Mesenchymal stem cell (in vitro differentiated cells and primary cell): ENCODE measurements at regions not wholly inside any gene's neighbourhood (a gene's known extent, or its start where the extent isn't known, plus 50 kb on each side); places are given as distances from the start of the nearest gene placed in this dataset.

Experiments
- DNase-seq: peaks from one replicate; pipeline ENCODE4 v3.0.0-alpha.2; 2013
- H2AFZ ChIP-seq: one replicate; pipeline ENCODE4 v1.6.1; 2013; ENCODE audit warnings: low read depth, mild to moderate bottlenecking, control low read depth, inconsistent platforms, low read length, moderate library complexity
- H2AK5ac ChIP-seq: 2 replicates; pipeline ENCODE4 v1.6.1; 2013; ENCODE audit warnings: low read length, moderate library complexity, mild to moderate bottlenecking, inconsistent platforms; ENCODE audit not compliant: severe bottlenecking
- H2BK120ac ChIP-seq: one replicate; pipeline ENCODE4 v1.6.1; 2013; ENCODE audit warnings: low read depth, mild to moderate bottlenecking, inconsistent platforms, low read length, moderate library complexity
- H2BK12ac ChIP-seq, 2 experiments: one replicate each; pipeline ENCODE4 v1.6.1; 2013; ENCODE audit warnings: inconsistent platforms in 2 of 2, low read length in 2 of 2, mild to moderate bottlenecking in 2 of 2, moderate library complexity in 2 of 2, control low read depth in 1 of 2
- H2BK15ac ChIP-seq: one replicate; pipeline ENCODE4 v1.6.1; 2013; ENCODE audit warnings: mild to moderate bottlenecking, low read depth, inconsistent platforms; ENCODE audit not compliant: poor library complexity, severe bottlenecking
- H2BK5ac ChIP-seq: 2 replicates; pipeline ENCODE4 v1.6.1; 2013; ENCODE audit warnings: low read depth, mild to moderate bottlenecking, low read length, control low read depth, inconsistent platforms; ENCODE audit not compliant: poor library complexity, severe bottlenecking
- H3K14ac ChIP-seq, 2 experiments: one replicate each; pipeline ENCODE4 v1.6.1; 2013; ENCODE audit warnings: inconsistent platforms in 2 of 2, low read length in 2 of 2, control low read depth in 1 of 2, mild to moderate bottlenecking in 1 of 2, moderate library complexity in 1 of 2
- H3K18ac ChIP-seq, 2 experiments: one replicate each; pipeline ENCODE4 v1.6.1; 2013; ENCODE audit warnings: inconsistent platforms in 2 of 2, low read length in 2 of 2, control low read depth in 1 of 2, low read depth in 1 of 2, mild to moderate bottlenecking in 1 of 2
- H3K23ac ChIP-seq, 2 experiments: one replicate each; pipeline ENCODE4 v1.6.1; 2013; ENCODE audit warnings: inconsistent platforms in 2 of 2, low read length in 2 of 2, mild to moderate bottlenecking in 2 of 2, moderate library complexity in 2 of 2, control low read depth in 1 of 2
- H3K27ac ChIP-seq: 2 replicates; pipeline ENCODE4 v1.5.1; 2013; ENCODE audit warnings: mild to moderate bottlenecking, moderate library complexity, low read length, control low read depth, inconsistent platforms; ENCODE audit not compliant: poor library complexity, severe bottlenecking
- H3K27me3 ChIP-seq, 2 experiments: 2 replicates each; pipeline versions ENCODE4 v1.6.1 to v1.7.0; 2013; ENCODE audit warnings: low read length in 2 of 2, mild to moderate bottlenecking in 2 of 2, moderate library complexity in 2 of 2, control low read depth in 1 of 2, inconsistent platforms in 1 of 2; ENCODE audit not compliant: control insufficient read depth in 1 of 2, insufficient read depth in 1 of 2
- H3K36me3 ChIP-seq, 2 experiments: 2 replicates each; pipeline versions ENCODE4 v1.6.1 to v1.7.0; 2013; ENCODE audit warnings: low read length in 2 of 2, control low read depth in 1 of 2, inconsistent platforms in 1 of 2, low read depth in 1 of 2, mild to moderate bottlenecking in 1 of 2; ENCODE audit not compliant: insufficient read depth in 2 of 2, control insufficient read depth in 1 of 2
- H3K4ac ChIP-seq, 2 experiments: one replicate each; pipeline ENCODE4 v1.6.1; 2013; ENCODE audit warnings: inconsistent platforms in 2 of 2, low read length in 2 of 2, mild to moderate bottlenecking in 2 of 2, moderate library complexity in 2 of 2, control low read depth in 1 of 2, low read depth in 1 of 2
- H3K4me1 ChIP-seq: 2 replicates; pipeline ENCODE4 v1.6.1; 2013; ENCODE audit warnings: low read depth, low read length, control low read depth; ENCODE audit not compliant: control insufficient read depth, insufficient read depth
- H3K4me2 ChIP-seq: 2 replicates; pipeline ENCODE4 v1.6.1; 2013; ENCODE audit warnings: low read length, mild to moderate bottlenecking, inconsistent platforms; ENCODE audit not compliant: poor library complexity, severe bottlenecking
- H3K4me3 ChIP-seq, 2 experiments: 2 replicates each; pipeline versions ENCODE4 v1.5.1 to v1.7.0; 2013; ENCODE audit warnings: low read length in 2 of 2, mild to moderate bottlenecking in 2 of 2, control low read depth in 1 of 2, low read depth in 1 of 2; ENCODE audit not compliant: insufficient read depth in 1 of 2
- H3K79me1 ChIP-seq: replicated peaks from 2 replicates; pipeline ENCODE4 v1.6.1; 2013; ENCODE audit warnings: mild to moderate bottlenecking, control low read depth, low read length, inconsistent platforms; ENCODE audit not compliant: poor library complexity, severe bottlenecking
- H3K9ac ChIP-seq: 2 replicates; pipeline ENCODE4 v1.7.0; 2013; ENCODE audit warnings: mild to moderate bottlenecking, low read length, moderate library complexity
- H3K9me3 ChIP-seq: 2 replicates; pipeline ENCODE4 v1.7.0; 2013; ENCODE audit warnings: mild to moderate bottlenecking, low read length; ENCODE audit not compliant: control insufficient read depth
- H4K8ac ChIP-seq: one replicate; pipeline ENCODE4 v1.6.1; 2013; ENCODE audit warnings: inconsistent platforms, mild to moderate bottlenecking, low read length, moderate library complexity
- H4K91ac ChIP-seq: one replicate; pipeline ENCODE4 v1.6.1; 2013; ENCODE audit warnings: mild to moderate bottlenecking, low read length, inconsistent platforms
- WGBS: methylation state at CpG from one replicate; pipeline ENCODE4 v1.1.7; 2013; ENCODE audit warnings: mixed read lengths; 5-methylcytosine and 5-hydroxymethylcytosine counted together

DNA sequence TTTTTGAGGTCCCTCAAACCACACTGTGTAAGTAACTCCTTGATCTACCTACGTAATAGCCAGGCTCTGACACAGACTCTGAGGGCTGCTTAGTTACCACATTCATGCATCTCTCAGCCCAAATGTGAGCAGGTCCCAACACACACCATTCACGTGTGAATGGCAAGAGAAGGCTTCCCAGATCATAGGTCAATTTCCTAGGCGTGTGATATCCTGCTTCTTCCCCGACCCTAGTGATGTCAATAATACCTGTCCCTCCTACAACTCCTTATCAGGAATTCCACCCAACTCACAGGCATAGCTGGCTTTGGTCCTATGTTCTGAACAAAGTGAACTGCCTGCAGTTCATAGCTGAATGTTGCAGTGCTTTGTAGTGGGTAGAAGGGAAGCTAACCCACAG, 334.5 kb downstream of the RFC3 start:
- DNase-seq: no peak
- H3K4me3 ChIP-seq: no peak overlapping the region
- no peak overlapping the region for H2AFZ ChIP-seq
- no peak overlapping the region for H2BK5ac ChIP-seq
- 91% methylated on average over 4 of the region's 4 CpGs for WGBS
- H3K36me3 ChIP-seq: no peaks in the 10 kb centered on the region
- no peak overlapping the region for H3K23ac ChIP-seq
- peaks cover 0 to 8% of the 10 kb centered on the region in 2 experiments for H3K27me3 ChIP-seq
- no peak overlapping the region for H3K14ac ChIP-seq
- H4K91ac ChIP-seq: no peak overlapping the region
- H3K4ac ChIP-seq: no peak overlapping the region
- no peak overlapping the region for H3K4me2 ChIP-seq
- peak overlapping the region; percentile 23 for H2BK120ac ChIP-seq
- no peak overlapping the region for H4K8ac ChIP-seq
- H3K9ac ChIP-seq: no peak overlapping the region
- no peak overlapping the region for H3K18ac ChIP-seq
- peaks cover 4% of the 10 kb centered on the region for H3K4me1 ChIP-seq
- no peak overlapping the region for H2BK15ac ChIP-seq
- no peak overlapping the region for H3K27ac ChIP-seq
- H2BK12ac ChIP-seq: peak overlapping the region in 1 of 2 experiments; percentile 10
- H3K9me3 ChIP-seq: no peaks in the 10 kb centered on the region
- H3K79me1 ChIP-seq: no peaks in the 10 kb centered on the region
- no peak overlapping the region for H2AK5ac ChIP-seq

DNA sequence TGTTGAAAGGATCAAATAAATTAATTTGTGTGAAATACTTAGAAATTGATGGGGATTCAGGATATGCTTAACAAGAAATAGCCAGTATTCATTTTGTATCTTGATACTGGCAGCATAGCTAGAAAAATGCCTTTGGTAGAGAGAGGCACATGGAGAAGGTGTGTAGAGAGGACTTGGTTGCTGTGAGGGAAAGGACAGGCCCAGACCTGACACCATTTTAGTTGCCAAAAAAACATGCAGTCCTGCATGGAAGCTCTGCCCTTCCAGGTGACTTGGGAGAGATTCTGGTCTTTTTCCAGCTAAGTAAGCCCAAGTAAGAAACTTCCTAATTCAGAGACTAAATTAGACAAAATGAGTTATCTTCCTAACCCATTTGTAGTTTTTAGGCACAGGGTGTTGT, 335.0 kb downstream of the RFC3 start:
- Histone ChIP-seq H3K36me3 (no peaks in the 10 kb centered on the region), H2BK12ac (no peak overlapping the region), H2BK15ac (no peak overlapping the region), H2BK120ac (no peak overlapping the region), H3K14ac (no peak overlapping the region), H3K27me3 (peaks cover 0 to 5% of the 10 kb centered on the region in 2 experiments), H3K4me2 (no peak overlapping the region), H3K9ac (no peak overlapping the region), H4K91ac (no peak overlapping the region), H2BK5ac (no peak overlapping the region), H2AK5ac (peak overlapping the region; percentile 43), H3K9me3 (no peaks in the 10 kb centered on the region), H3K27ac (no peak overlapping the region), H3K4me3 (no peak overlapping the region), H2AFZ (no peak overlapping the region), H3K4ac (peak overlapping the region in 1 of 2 experiments; percentile 61), H3K79me1 (no peaks in the 10 kb centered on the region), H3K18ac (peak overlapping the region in 1 of 2 experiments; percentile 37), H4K8ac (no peak overlapping the region), H3K23ac (no peak overlapping the region), H3K4me1 (peaks cover 6% of the 10 kb centered on the region)
- DNase-seq: no peak

DNA sequence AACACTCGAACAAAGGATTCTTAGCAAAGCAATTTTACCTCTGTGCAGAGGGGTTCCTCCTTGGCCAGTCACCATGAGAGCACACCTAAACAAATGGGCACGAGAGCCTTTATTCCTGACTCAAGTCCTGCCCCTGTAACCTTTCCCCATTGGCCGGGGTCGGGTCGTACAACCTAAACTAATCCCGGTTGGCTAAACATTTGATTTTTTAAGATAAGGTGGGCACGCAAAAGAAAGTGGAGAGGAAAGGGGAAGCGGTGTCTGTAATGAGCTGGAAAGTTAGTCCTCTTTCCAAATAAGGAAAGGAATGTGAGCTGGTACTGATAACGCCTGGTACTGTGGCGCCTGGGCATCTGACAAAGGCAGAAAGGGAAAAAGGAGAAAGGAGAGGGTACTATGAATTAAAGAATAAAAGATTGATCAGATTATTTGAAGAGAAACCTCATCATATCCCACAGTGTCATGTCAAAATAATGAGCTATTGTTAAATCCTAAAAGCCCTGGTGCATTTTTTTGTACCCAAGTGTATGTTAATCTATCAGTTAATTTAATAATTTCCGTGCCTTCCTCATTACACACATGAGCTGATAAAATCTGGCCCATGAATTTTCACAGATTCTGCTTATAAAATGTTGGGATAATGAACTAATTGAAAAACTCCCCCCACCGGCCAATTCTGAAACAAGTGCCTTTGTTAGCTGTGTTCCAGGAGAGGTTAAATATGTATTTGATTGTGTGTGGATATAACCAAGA, 335.7 kb downstream of the RFC3 start:
- H3K14ac ChIP-seq: no peak overlapping the region
- H3K9ac ChIP-seq: no peak overlapping the region
- no peak overlapping the region for H2BK120ac ChIP-seq
- H2AK5ac ChIP-seq: no peak overlapping the region
- H3K4ac ChIP-seq: no peak overlapping the region
- peak; percentile 6 for DNase-seq
- no peak overlapping the region for H4K91ac ChIP-seq
- no peaks in the 10 kb centered on the region for H3K79me1 ChIP-seq
- H3K4me3 ChIP-seq: no peak overlapping the region
- H4K8ac ChIP-seq: no peak overlapping the region
- WGBS: 54% methylated on average over 10 of the region's 12 CpGs
- no peaks in the 10 kb centered on the region for H3K9me3 ChIP-seq
- no peak overlapping the region for H3K23ac ChIP-seq
- no peak overlapping the region for H2AFZ ChIP-seq
- H3K36me3 ChIP-seq: no peaks in the 10 kb centered on the region
- no peak overlapping the region for H2BK12ac ChIP-seq
- H3K27me3 ChIP-seq: no peaks in the 10 kb centered on the region
- H2BK15ac ChIP-seq: no peak overlapping the region
- no peak overlapping the region for H3K18ac ChIP-seq
- no peak overlapping the region for H3K27ac ChIP-seq
- peaks cover 6% of the 10 kb centered on the region for H3K4me1 ChIP-seq
- H2BK5ac ChIP-seq: no peak overlapping the region
- H3K4me2 ChIP-seq: no peak overlapping the region

DNA sequence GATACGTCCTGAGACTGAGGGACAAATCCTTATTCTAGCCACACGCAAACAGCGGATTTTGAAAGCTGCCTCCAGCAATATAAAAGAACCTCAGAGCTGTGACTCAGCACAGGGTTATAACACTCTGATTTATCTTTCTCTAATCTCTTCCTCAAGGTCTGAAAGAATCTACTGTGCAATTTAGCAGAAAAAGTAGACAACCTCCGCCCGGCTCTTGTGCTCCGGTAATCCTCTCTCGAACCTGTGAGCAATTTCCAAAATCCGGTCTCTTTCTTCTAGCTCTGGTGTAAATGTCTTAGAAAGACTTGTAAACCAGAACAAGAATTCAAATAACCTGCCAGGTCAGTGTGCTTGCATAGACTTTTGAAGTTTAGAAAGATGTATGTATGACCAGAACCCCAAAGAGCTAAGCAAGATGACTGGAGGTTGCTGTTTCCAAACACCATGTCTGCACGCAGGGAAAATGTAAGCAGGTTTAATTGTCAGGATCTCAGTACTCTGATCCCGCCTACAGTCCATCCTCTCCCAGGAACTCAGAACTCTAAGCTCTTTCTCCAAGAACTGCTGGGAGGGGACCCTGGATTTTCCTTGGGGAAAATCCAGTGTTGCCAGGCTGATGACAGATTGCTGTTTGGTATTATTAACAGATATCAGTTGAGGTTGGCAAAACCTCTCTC, 338.1 kb downstream of the RFC3 start:
- Histone ChIP-seq H2BK120ac (peak overlapping the region; percentile 2), H2BK5ac (no peak overlapping the region), H2BK12ac (no peak overlapping the region), H2AK5ac (peak overlapping the region; percentile 68), H3K4ac (peak overlapping the region in 1 of 2 experiments; percentile 94), H3K4me3 (no peak overlapping the region), H3K4me1 (peaks cover 6% of the 10 kb centered on the region), H3K9ac (no peak overlapping the region), H4K8ac (no peak overlapping the region), H3K4me2 (no peak overlapping the region), H3K18ac (peak overlapping the region; percentile 42 to 76), H3K27me3 (no peaks in the 10 kb centered on the region), H2BK15ac (no peak overlapping the region), H2AFZ (no peak overlapping the region), H3K14ac (no peak overlapping the region), H3K79me1 (no peaks in the 10 kb centered on the region), H3K9me3 (no peaks in the 10 kb centered on the region), H3K27ac (peak overlapping the region; percentile 83), H3K36me3 (no peaks in the 10 kb centered on the region), H3K23ac (no peak overlapping the region), H4K91ac (no peak overlapping the region)
- DNase-seq: peak; percentile 89
- 7% methylated on average over 9 of the region's 10 CpGs for WGBS
